Neuronal stem cell (in vitro differentiated cells): ENCODE measurements at regions not wholly inside any gene's neighbourhood (a gene's known extent, or its start where the extent isn't known, plus 50 kb on each side); places are given as distances from the start of the nearest gene placed in this dataset.

Experiments
- DNase-seq: peaks from one replicate; pipeline ENCODE4 v3.0.0-alpha.2; 2013; ENCODE audit warnings: low spot score
- H2AFZ ChIP-seq: one replicate; pipeline ENCODE4 v1.6.1; 2013; ENCODE audit warnings: mild to moderate bottlenecking, low read length, inconsistent platforms
- H2AK5ac ChIP-seq: 2 replicates; pipeline ENCODE4 v1.6.1; 2013; ENCODE audit warnings: low read depth, mild to moderate bottlenecking, inconsistent platforms, low read length, moderate library complexity, mixed read lengths
- H2BK120ac ChIP-seq: 2 replicates; pipeline ENCODE4 v1.6.1; 2013; ENCODE audit warnings: low read depth, mild to moderate bottlenecking, inconsistent platforms, low read length, moderate library complexity, mixed read lengths
- H2BK12ac ChIP-seq: one replicate; pipeline ENCODE4 v1.6.1; 2013; ENCODE audit warnings: low read length, inconsistent platforms
- H2BK15ac ChIP-seq: 2 replicates; pipeline ENCODE4 v1.6.1; 2013; ENCODE audit warnings: mild to moderate bottlenecking, low read length, inconsistent platforms, mixed read lengths
- H2BK5ac ChIP-seq: one replicate; pipeline ENCODE4 v1.6.1; 2013; ENCODE audit warnings: inconsistent platforms, mild to moderate bottlenecking, low read length, moderate library complexity
- H3K14ac ChIP-seq: one replicate; pipeline ENCODE4 v1.6.1; 2013; ENCODE audit warnings: low read length, inconsistent platforms
- H3K18ac ChIP-seq: 2 replicates; pipeline ENCODE4 v1.6.1; 2013; ENCODE audit warnings: low read length, inconsistent platforms
- H3K23ac ChIP-seq: 2 replicates; pipeline ENCODE4 v1.6.1; 2013; ENCODE audit warnings: low read depth, mild to moderate bottlenecking, mixed read lengths, low read length, inconsistent platforms; ENCODE audit not compliant: poor library complexity
- H3K27ac ChIP-seq: replicated peaks from 3 replicates; pipeline ENCODE4 v1.5.1; 2013; ENCODE audit warnings: low read length, inconsistent platforms
- H3K27me3 ChIP-seq, 3 experiments: 2 replicates each; pipeline ENCODE4 v1.6.1; 2013; ENCODE audit warnings: low read length in 3 of 3, mild to moderate bottlenecking in 2 of 3, inconsistent platforms in 1 of 3, low read depth in 1 of 3, mixed read lengths in 1 of 3, moderate library complexity in 1 of 3; ENCODE audit not compliant: control insufficient read depth in 3 of 3, insufficient read depth in 3 of 3
- H3K36me3 ChIP-seq, 2 donors: replicated peaks in 1 of 2; 2 replicates each; pipeline ENCODE4 v1.6.1; 2013; ENCODE audit warnings: low read length in 2 of 2; ENCODE audit not compliant: control insufficient read depth in 2 of 2, insufficient read depth in 2 of 2
- H3K4ac ChIP-seq: 2 replicates; pipeline ENCODE4 v1.6.1; 2013; ENCODE audit warnings: inconsistent platforms, mild to moderate bottlenecking, low read length, moderate library complexity
- H3K4me1 ChIP-seq, 2 donors: 1 replicate in 1 of 2; 2 replicates in 1 of 2; pipeline ENCODE4 v1.6.1; 2013; ENCODE audit warnings: low read length in 2 of 2, low read depth in 1 of 2; ENCODE audit not compliant: control insufficient read depth in 2 of 2, insufficient read depth in 1 of 2
- H3K4me2 ChIP-seq: one replicate; pipeline ENCODE4 v1.6.1; 2013; ENCODE audit warnings: mild to moderate bottlenecking, low read length, inconsistent platforms; ENCODE audit not compliant: insufficient read depth, poor library complexity, severe bottlenecking
- H3K4me3 ChIP-seq, 2 donors: 2 replicates each; pipeline ENCODE4 v1.5.1; 2013; ENCODE audit warnings: low read length in 2 of 2, mild to moderate bottlenecking in 2 of 2, inconsistent platforms in 1 of 2, moderate library complexity in 1 of 2
- H3K79me1 ChIP-seq: one replicate; pipeline ENCODE4 v1.6.1; 2013; ENCODE audit warnings: low read depth, mild to moderate bottlenecking, inconsistent platforms, low read length, moderate library complexity
- H3K9ac ChIP-seq: one replicate; pipeline ENCODE4 v1.6.1; 2013; ENCODE audit warnings: mild to moderate bottlenecking, low read depth, low read length, inconsistent platforms; ENCODE audit not compliant: poor library complexity
- H3K9me3 ChIP-seq, 2 donors: replicated peaks in 1 of 2; 2 replicates each; pipeline versions ENCODE3 to v1.6.1; 2013; ENCODE audit warnings: low read length in 2 of 2, mild to moderate bottlenecking in 2 of 2, inconsistent platforms in 1 of 2, low read depth in 1 of 2, mixed read lengths in 1 of 2, moderate library complexity in 1 of 2; ENCODE audit not compliant: control insufficient read depth in 2 of 2, insufficient read depth in 1 of 2
- H4K8ac ChIP-seq: one replicate; pipeline ENCODE4 v1.6.1; 2013; ENCODE audit warnings: low read depth, mild to moderate bottlenecking, inconsistent platforms, low read length, moderate library complexity
- H4K91ac ChIP-seq: one replicate; pipeline ENCODE4 v1.6.1; 2013; ENCODE audit warnings: low read length, low read depth, mild to moderate bottlenecking, inconsistent platforms; ENCODE audit not compliant: poor library complexity
- WGBS, 2 donors: extraction: QIAGEN DNeasy Blood & Tissue Kit; methylation state at CpG; one replicate each; pipeline ENCODE4 v1.1.7; 2013; ENCODE audit warnings: missing lambda C conversion rate in 2 of 2, mixed read lengths in 1 of 2; ENCODE audit not compliant: insufficient read length in 2 of 2, insufficient replicate concordance in 1 of 2; ENCODE audit errors: extremely low coverage in 2 of 2; 5-methylcytosine and 5-hydroxymethylcytosine counted together

DNA sequence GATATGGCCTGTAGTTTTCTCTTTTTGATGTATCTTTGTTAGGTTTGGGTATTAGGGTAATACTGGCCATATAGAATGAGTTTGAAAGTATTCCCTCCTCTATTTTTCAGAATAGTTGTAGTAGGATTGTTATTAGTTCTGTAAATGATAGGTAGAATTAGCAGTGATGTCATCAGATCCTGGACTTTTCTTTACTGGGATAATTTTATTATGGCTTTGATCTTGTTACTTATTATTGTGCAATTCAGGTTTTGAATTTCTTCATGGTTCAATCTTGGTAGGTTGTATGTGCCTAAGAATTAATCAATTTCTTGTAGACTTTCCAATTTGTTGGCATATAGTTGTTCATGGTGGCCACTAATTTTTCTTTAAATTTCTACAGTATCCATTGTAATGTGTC, 916.6 kb downstream of the CCDC85A start:
- Histone ChIP-seq H2BK15ac (no peak overlapping the region), H3K18ac (no peak overlapping the region), H3K4ac (no peak overlapping the region), H3K4me2 (no peak overlapping the region), H2BK12ac (no peak overlapping the region), H3K9ac (no peak overlapping the region), H4K8ac (no peak overlapping the region), H3K9me3 (no peaks in the 10 kb centered on the region), H3K27me3 (no peaks in the 10 kb centered on the region), H2BK120ac (no peak overlapping the region), H2AFZ (no peak overlapping the region), H3K79me1 (no peaks in the 10 kb centered on the region), H3K4me3 (no peak overlapping the region), H4K91ac (no peak overlapping the region), H3K14ac (no peak overlapping the region), H3K27ac (no peak overlapping the region), H2BK5ac (no peak overlapping the region), H3K36me3 (no peaks in the 10 kb centered on the region), H3K23ac (no peak overlapping the region), H2AK5ac (no peak overlapping the region), H3K4me1 (no peaks in the 10 kb centered on the region)
- no peak for DNase-seq

DNA sequence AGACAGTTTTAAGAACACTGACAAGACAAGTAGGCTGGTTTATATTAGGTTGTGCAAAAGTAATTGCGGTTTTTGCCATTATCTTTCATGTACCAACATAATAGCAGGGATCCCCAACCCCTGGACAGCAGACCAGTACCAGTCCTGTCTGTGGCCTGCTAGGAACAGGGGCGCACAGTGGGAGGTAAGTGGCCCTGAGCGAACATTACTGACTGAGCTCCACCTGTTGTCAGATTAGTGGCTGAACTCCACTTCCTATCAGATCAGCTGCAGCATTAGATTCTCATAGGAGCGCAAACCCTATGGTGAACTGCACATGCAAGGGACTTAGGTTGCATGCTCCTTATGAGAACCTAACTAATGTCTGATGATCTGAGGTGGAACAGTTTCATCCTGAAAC, 921.9 kb downstream of the CCDC85A start:
- DNase-seq: no peak
- Histone ChIP-seq H2BK15ac (no peak overlapping the region), H3K18ac (no peak overlapping the region), H3K36me3 (no peaks in the 10 kb centered on the region), H3K4me3 (no peak overlapping the region), H3K9me3 (peaks cover 0 to 2% of the 10 kb centered on the region in 2 donors), H4K91ac (no peak overlapping the region), H3K14ac (no peak overlapping the region), H3K27ac (no peak overlapping the region), H2BK12ac (no peak overlapping the region), H3K79me1 (no peaks in the 10 kb centered on the region), H2AK5ac (no peak overlapping the region), H2AFZ (no peak overlapping the region), H3K4me2 (no peak overlapping the region), H2BK5ac (no peak overlapping the region), H3K23ac (no peak overlapping the region), H2BK120ac (no peak overlapping the region), H3K4me1 (no peaks in the 10 kb centered on the region), H3K4ac (no peak overlapping the region), H3K9ac (no peak overlapping the region), H4K8ac (no peak overlapping the region), H3K27me3 (no peaks in the 10 kb centered on the region)
- WGBS, 2 donors: no CpG with 5 or more reads among the region's 4 CpGs

DNA sequence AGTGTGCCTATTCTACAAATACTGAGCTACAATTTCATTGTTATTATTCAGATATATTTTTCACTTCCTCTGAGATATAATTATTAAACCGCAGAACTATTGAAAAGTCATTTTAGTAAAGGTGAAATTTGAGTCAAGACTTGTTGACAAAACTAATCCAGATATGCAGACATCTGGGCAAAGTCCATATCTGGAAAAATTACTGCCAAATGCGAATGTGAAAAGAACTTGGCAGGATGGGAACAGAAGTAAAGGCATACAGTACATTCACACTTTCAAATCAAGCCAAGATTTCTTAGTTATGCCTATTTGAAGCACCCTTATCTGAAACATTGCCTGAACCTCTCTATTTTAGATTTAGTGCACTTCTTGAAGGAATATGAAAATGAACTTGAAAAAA, 923.6 kb downstream of the CCDC85A start:
- H2BK15ac ChIP-seq: no peak overlapping the region
- H3K18ac ChIP-seq: no peak overlapping the region
- no peak overlapping the region for H3K4me2 ChIP-seq
- no peak overlapping the region for H3K9ac ChIP-seq
- peaks cover 0 to 2% of the 10 kb centered on the region in 2 donors for H3K9me3 ChIP-seq
- no peaks in the 10 kb centered on the region for H3K36me3 ChIP-seq
- H4K8ac ChIP-seq: no peak overlapping the region
- no peaks in the 10 kb centered on the region for H3K4me1 ChIP-seq
- no peak overlapping the region for H3K4ac ChIP-seq
- H2BK5ac ChIP-seq: no peak overlapping the region
- H2BK12ac ChIP-seq: no peak overlapping the region
- H3K14ac ChIP-seq: no peak overlapping the region
- no peak overlapping the region for H3K23ac ChIP-seq
- H2AK5ac ChIP-seq: no peak overlapping the region
- H3K27me3 ChIP-seq: no peaks in the 10 kb centered on the region
- H4K91ac ChIP-seq: no peak overlapping the region
- no peak overlapping the region for H3K27ac ChIP-seq
- H2AFZ ChIP-seq: no peak overlapping the region
- DNase-seq: no peak
- H3K4me3 ChIP-seq: no peak overlapping the region
- no peak overlapping the region for H2BK120ac ChIP-seq
- no CpG with 5 or more reads among the region's 2 CpGs for WGBS, 2 donors
- H3K79me1 ChIP-seq: no peaks in the 10 kb centered on the region

DNA sequence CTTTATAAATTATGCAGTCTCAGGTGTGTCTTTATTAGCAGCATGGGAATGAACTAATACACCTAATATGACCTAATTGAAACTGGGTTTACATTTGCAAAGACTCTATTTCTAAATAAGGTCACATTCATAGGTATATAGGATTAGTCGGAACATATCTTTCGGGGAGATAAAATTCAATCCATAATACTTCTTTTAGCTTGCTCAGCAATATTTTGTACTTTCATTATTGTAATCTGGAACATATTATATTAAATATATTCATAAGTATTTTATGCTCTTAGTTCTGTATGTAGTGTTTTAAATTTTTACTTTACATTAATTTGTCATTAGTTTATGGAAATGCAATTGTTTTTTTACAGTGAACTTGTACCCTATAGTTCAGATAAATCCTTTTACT, 927.7 kb downstream of the CCDC85A start:
- Histone ChIP-seq H3K36me3 (no peaks in the 10 kb centered on the region), H2AFZ (no peak overlapping the region), H2BK5ac (no peak overlapping the region), H4K91ac (no peak overlapping the region), H3K4ac (no peak overlapping the region), H3K27me3 (no peaks in the 10 kb centered on the region), H2BK12ac (no peak overlapping the region), H3K9ac (no peak overlapping the region), H2AK5ac (no peak overlapping the region), H2BK120ac (no peak overlapping the region), H3K14ac (no peak overlapping the region), H3K27ac (no peak overlapping the region), H4K8ac (no peak overlapping the region), H3K79me1 (no peaks in the 10 kb centered on the region), H3K9me3 (peaks cover 0 to 2% of the 10 kb centered on the region in 2 donors), H2BK15ac (no peak overlapping the region), H3K18ac (no peak overlapping the region), H3K4me3 (no peak overlapping the region), H3K23ac (no peak overlapping the region), H3K4me1 (no peaks in the 10 kb centered on the region), H3K4me2 (no peak overlapping the region)
- DNase-seq: no peak
- WGBS, 2 donors: no CpG with 5 or more reads among the region's 2 CpGs
